ENCODE measurements at regions not wholly inside any gene's neighbourhood (a gene's known extent, or its start where the extent isn't known, plus 50 kb on each side); places are given as distances from the start of the nearest gene placed in this dataset.

- CTCF ChIA-PET, result no interaction called here
- Histone ChIP-seq H3K4me3 (ENCODE audit: low read depth, low read length, poor library complexity, severe bottlenecking) (no peak overlapping the region), H3K27me3 (replicated peaks; ENCODE audit: insufficient read depth, low read depth, low read length, poor library complexity) (no peaks in the 10 kb centered on the region), H3K9me3 (ENCODE audit: low read depth, low read length, poor library complexity, severe bottlenecking) (no peaks in the 10 kb centered on the region), H3K4me1 (ENCODE audit: insufficient read depth, low read length, poor library complexity, severe bottlenecking) (no peaks in the 10 kb centered on the region), H3K27ac (ENCODE audit: low read depth, low read length, poor library complexity, severe bottlenecking) (no peak overlapping the region), H3K36me3 (ENCODE audit: insufficient read depth, low read length, poor library complexity, severe bottlenecking) (no peaks in the 10 kb centered on the region)
- POLR2A ChIA-PET (ENCODE audit: low non-redundant PET), result no interaction called here
- no TSS peak for BruUV-seq (replicated peaks)
- no peak for DNase-seq (ENCODE audit: low spot score)
- intact Hi-C loops (cut with micrococcal nuclease; ENCODE audit: unreplicated experiment), result no loop called here
- TF ChIP-seq EZH2 (IDR thresholded peaks at IDR 0.05; ENCODE audit: borderline replicate concordance, low read depth, low read length, poor library complexity, severe bottlenecking), result no peak
- TF ChIP-seq CTCF (conservative IDR thresholded peaks at IDR 0.05; ENCODE audit: low read depth, low read length), result no peak
Measured at GRCh38 chrX:106451933-106452332, 159.8 kb upstream of the RADX start.

- ChIA-PET CTCF (no interaction called here), POLR2A (ENCODE audit: low non-redundant PET) (no interaction called here)
- no peak for TF ChIP-seq EZH2 (IDR thresholded peaks at IDR 0.05; ENCODE audit: borderline replicate concordance, low read depth, low read length, poor library complexity, severe bottlenecking)
- TF ChIP-seq CTCF (conservative IDR thresholded peaks at IDR 0.05; ENCODE audit: low read depth, low read length), result no peak
- BruUV-seq (replicated peaks), result no TSS peak
- H3K27me3 ChIP-seq (replicated peaks; ENCODE audit: insufficient read depth, low read depth, low read length, poor library complexity), result no peaks in the 10 kb centered on the region
- no peak overlapping the region for H3K27ac ChIP-seq (ENCODE audit: low read depth, low read length, poor library complexity, severe bottlenecking)
- no peaks in the 10 kb centered on the region for H3K4me1 ChIP-seq (ENCODE audit: insufficient read depth, low read length, poor library complexity, severe bottlenecking)
- intact Hi-C loops (cut with micrococcal nuclease; ENCODE audit: unreplicated experiment), result no loop called here
- DNase-seq (ENCODE audit: low spot score), result no peak
- no peaks in the 10 kb centered on the region for H3K36me3 ChIP-seq (ENCODE audit: insufficient read depth, low read length, poor library complexity, severe bottlenecking)
- H3K9me3 ChIP-seq (ENCODE audit: low read depth, low read length, poor library complexity, severe bottlenecking), result no peaks in the 10 kb centered on the region
- H3K4me3 ChIP-seq (ENCODE audit: low read depth, low read length, poor library complexity, severe bottlenecking), result no peak overlapping the region
Measured at GRCh38 chrX:106454991-106455390, 156.8 kb upstream of the RADX start.

- POLR2A ChIA-PET (ENCODE audit: low non-redundant PET), result no interaction called here
- no TSS peak for BruUV-seq (replicated peaks)
Measured at GRCh38 chrX:106457802-106458201, 154.0 kb upstream of the RADX start.

More at GRCh38 chrX:106457802-106458201, 154.0 kb upstream of the RADX start:
- intact Hi-C loops (cut with micrococcal nuclease; ENCODE audit: unreplicated experiment), result no loop called here
- no peaks in the 10 kb centered on the region for H3K27me3 ChIP-seq (replicated peaks; ENCODE audit: insufficient read depth, low read depth, low read length, poor library complexity)
- TF ChIP-seq CTCF (conservative IDR thresholded peaks at IDR 0.05; ENCODE audit: low read depth, low read length) (no peak), EZH2 (IDR thresholded peaks at IDR 0.05; ENCODE audit: borderline replicate concordance, low read depth, low read length, poor library complexity, severe bottlenecking) (no peak)
- H3K4me3 ChIP-seq (ENCODE audit: low read depth, low read length, poor library complexity, severe bottlenecking), result no peak overlapping the region
- H3K27ac ChIP-seq (ENCODE audit: low read depth, low read length, poor library complexity, severe bottlenecking), result no peak overlapping the region
- no peak for DNase-seq (ENCODE audit: low spot score)
- no peaks in the 10 kb centered on the region for H3K36me3 ChIP-seq (ENCODE audit: insufficient read depth, low read length, poor library complexity, severe bottlenecking)
- CTCF ChIA-PET, result no interaction called here
- H3K4me1 ChIP-seq (ENCODE audit: insufficient read depth, low read length, poor library complexity, severe bottlenecking), result no peaks in the 10 kb centered on the region
- no peaks in the 10 kb centered on the region for H3K9me3 ChIP-seq (ENCODE audit: low read depth, low read length, poor library complexity, severe bottlenecking)

Data from A673 (cell line).